Neural cell (in vitro differentiated cells): ENCODE measurements at regions not wholly inside any gene's neighbourhood (a gene's known extent, or its start where the extent isn't known, plus 50 kb on each side); places are given as distances from the start of the nearest gene placed in this dataset.
"Not testable (repeated sequence)": the region's sequence is repeated elsewhere in the genome, so short reads cannot be mapped to it uniquely, and the experiment has no call there.

Experiments
- H2AFZ ChIP-seq: fragments of 200-600, 300-800 bp; sonication (generic), shearing (Covaris generic); 2 replicates; pipeline ENCODE4 v1.6.0; 2014; ENCODE audit warnings: low read depth, mild to moderate bottlenecking, antibody characterized with exemption, low read length, moderate library complexity
- H3F3A ChIP-seq: fragments of 200-600 bp; shearing (Covaris generic); 2 replicates; pipeline ENCODE4 v1.6.1; 2016; ENCODE audit warnings: mild to moderate bottlenecking, moderate library complexity, mixed read lengths, antibody characterized with exemption, low read length; ENCODE audit not compliant: insufficient read depth, poor library complexity, severe bottlenecking
- H3K27ac ChIP-seq: fragments of 200-600, 300-800 bp; sonication (generic), shearing (Covaris generic); 2 replicates; pipeline ENCODE4 v1.5.1; 2014; ENCODE audit warnings: mild to moderate bottlenecking, low read length, moderate library complexity
- H3K27me3 ChIP-seq: fragments of 300-800, 200-600 bp; sonication (generic), shearing (Covaris generic); 2 replicates; pipeline ENCODE4 v1.6.0; 2014; ENCODE audit warnings: mild to moderate bottlenecking, low read depth, low read length, moderate library complexity; ENCODE audit not compliant: insufficient read depth
- H3K36me3 ChIP-seq: fragments of 300-800, 200-600 bp; sonication (generic), shearing (Covaris generic); 2 replicates; pipeline ENCODE4 v1.5.1; 2014; ENCODE audit warnings: mild to moderate bottlenecking, antibody characterized with exemption, low read length, moderate library complexity; ENCODE audit not compliant: insufficient read depth
- H3K4me2 ChIP-seq: fragments of 300-800, 200-600 bp; sonication (generic), shearing (Covaris generic); 2 replicates; pipeline ENCODE4 v1.6.0; 2014; ENCODE audit warnings: mild to moderate bottlenecking, low read length
- H3K4me3 ChIP-seq: fragments of 300-800, 200-600 bp; sonication (generic), shearing (Covaris generic); 2 replicates; pipeline ENCODE4 v1.5.1; 2014; ENCODE audit warnings: mild to moderate bottlenecking, low read length, moderate library complexity
- H3K79me2 ChIP-seq: fragments of 200-600 bp; shearing (Covaris generic); replicated peaks from 2 replicates; pipeline ENCODE4 v1.6.0; 2014; ENCODE audit warnings: mild to moderate bottlenecking, low read length, moderate library complexity; ENCODE audit not compliant: insufficient read depth
- H3K9ac ChIP-seq: fragments of 300-800, 200-600 bp; sonication (generic), shearing (Covaris generic); 2 replicates; pipeline ENCODE4 v1.6.1; 2016; ENCODE audit warnings: mild to moderate bottlenecking, low read length, mixed read lengths
- H3K9me2 ChIP-seq: fragments of 200-600 bp; shearing (Covaris generic); 2 replicates; pipeline ENCODE4 v1.6.1; 2016; ENCODE audit warnings: mild to moderate bottlenecking, low read length, mixed read lengths; ENCODE audit not compliant: insufficient read depth
- H3K9me3 ChIP-seq: fragments of 200-600, 300-800 bp; sonication (generic), shearing (Covaris generic); 2 replicates; pipeline ENCODE4 v1.6.1; 2016; ENCODE audit warnings: mild to moderate bottlenecking, mixed run types, low read length, moderate library complexity, mixed read lengths
- H4K20me1 ChIP-seq: fragments of 200-600 bp; shearing (Covaris generic); 2 replicates; pipeline ENCODE4 v1.6.1; 2016; ENCODE audit warnings: mild to moderate bottlenecking, mixed run types; ENCODE audit not compliant: insufficient read depth
- EP300 ChIP-seq: fragments of 450-650 bp; conservative IDR thresholded peaks from 2 replicates; pipeline ENCODE4 v1.6.1; 2014; ENCODE audit warnings: antibody characterized with exemption, mild to moderate bottlenecking, moderate library complexity; ENCODE audit not compliant: poor library complexity, severe bottlenecking
- EZH2 ChIP-seq: fragments of 200-600, 300-800 bp; shearing (Covaris generic), sonication (generic); IDR thresholded peaks from 2 replicates; pipeline ENCODE4 v1.6.1; 2014; ENCODE audit warnings: antibody characterized with exemption, low read length, borderline replicate concordance, mild to moderate bottlenecking; ENCODE audit not compliant: insufficient read depth, poor library complexity, severe bottlenecking
- MXI1 ChIP-seq: fragments of 450-650 bp; conservative IDR thresholded peaks from 2 replicates; pipeline ENCODE4 v1.6.1; 2014; ENCODE audit warnings: antibody characterized with exemption, mild to moderate bottlenecking; ENCODE audit not compliant: poor library complexity, severe bottlenecking
- POLR2AphosphoS5 ChIP-seq: IDR thresholded peaks from 2 replicates; pipeline ENCODE4 v1.6.1; 2012
- RAD21 ChIP-seq: fragments of 450-650 bp; conservative IDR thresholded peaks from 2 replicates; pipeline ENCODE4 v1.6.1; 2014; ENCODE audit warnings: antibody characterized with exemption, mild to moderate bottlenecking, moderate library complexity
- SMC3 ChIP-seq: fragments of 450-650 bp; conservative IDR thresholded peaks from 2 replicates; pipeline ENCODE4 v1.6.1; 2014; ENCODE audit warnings: antibody characterized with exemption, mild to moderate bottlenecking, moderate library complexity; ENCODE audit not compliant: poor library complexity
- TAF1 ChIP-seq: IDR thresholded peaks from 2 replicates; pipeline ENCODE4 v1.6.1; 2012; ENCODE audit warnings: low read depth
- TF ChIP-seq, protein P1 (sequence below): fragments of 450-650 bp; IDR thresholded peaks from 2 replicates; pipeline ENCODE4 v1.5.1; 2014; ENCODE audit warnings: antibody characterized with exemption, mild to moderate bottlenecking, moderate library complexity; ENCODE audit not compliant: poor library complexity, severe bottlenecking
- TF ChIP-seq, protein P2 (sequence below): IDR thresholded peaks from 2 replicates; pipeline ENCODE4 v1.6.1; 2012; ENCODE audit warnings: borderline replicate concordance

DNA sequence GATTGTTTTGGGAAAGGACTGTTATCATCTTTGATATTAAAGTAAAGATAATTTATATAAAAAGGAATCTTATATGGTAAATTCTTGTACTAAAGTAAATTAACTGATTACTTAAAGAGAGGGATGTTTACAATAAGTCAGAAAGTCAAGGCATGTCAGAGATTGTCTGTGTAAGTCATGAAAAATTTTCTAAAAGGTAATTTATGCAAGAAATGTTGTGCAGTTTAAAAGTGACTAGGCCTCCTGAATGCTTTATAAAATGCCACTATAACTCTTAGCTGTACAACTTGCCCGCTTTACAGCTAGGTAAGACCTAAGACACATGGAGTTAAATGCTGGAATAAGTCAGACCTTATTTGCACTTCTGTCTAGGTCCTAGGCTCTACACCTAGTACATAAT is 692.9 kb downstream of the GBE1 start:
- H3K36me3 ChIP-seq = no peaks in the 10 kb centered on the region
- H2AFZ ChIP-seq = no peak overlapping the region
- no peaks in the 10 kb centered on the region for H3F3A ChIP-seq
- H4K20me1 ChIP-seq = no peaks in the 10 kb centered on the region
- no peak overlapping the region for H3K27ac ChIP-seq
- TF ChIP-seq RAD21 (no peak), MXI1 (no peak), TAF1 (no peak), POLR2AphosphoS5 (no peak), SMC3 (no peak), EP300 (no peak), EZH2 (no peak)
- TF ChIP-seq, protein P1, sequence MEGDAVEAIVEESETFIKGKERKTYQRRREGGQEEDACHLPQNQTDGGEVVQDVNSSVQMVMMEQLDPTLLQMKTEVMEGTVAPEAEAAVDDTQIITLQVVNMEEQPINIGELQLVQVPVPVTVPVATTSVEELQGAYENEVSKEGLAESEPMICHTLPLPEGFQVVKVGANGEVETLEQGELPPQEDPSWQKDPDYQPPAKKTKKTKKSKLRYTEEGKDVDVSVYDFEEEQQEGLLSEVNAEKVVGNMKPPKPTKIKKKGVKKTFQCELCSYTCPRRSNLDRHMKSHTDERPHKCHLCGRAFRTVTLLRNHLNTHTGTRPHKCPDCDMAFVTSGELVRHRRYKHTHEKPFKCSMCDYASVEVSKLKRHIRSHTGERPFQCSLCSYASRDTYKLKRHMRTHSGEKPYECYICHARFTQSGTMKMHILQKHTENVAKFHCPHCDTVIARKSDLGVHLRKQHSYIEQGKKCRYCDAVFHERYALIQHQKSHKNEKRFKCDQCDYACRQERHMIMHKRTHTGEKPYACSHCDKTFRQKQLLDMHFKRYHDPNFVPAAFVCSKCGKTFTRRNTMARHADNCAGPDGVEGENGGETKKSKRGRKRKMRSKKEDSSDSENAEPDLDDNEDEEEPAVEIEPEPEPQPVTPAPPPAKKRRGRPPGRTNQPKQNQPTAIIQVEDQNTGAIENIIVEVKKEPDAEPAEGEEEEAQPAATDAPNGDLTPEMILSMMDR = no peak
- TF ChIP-seq, protein P2, sequence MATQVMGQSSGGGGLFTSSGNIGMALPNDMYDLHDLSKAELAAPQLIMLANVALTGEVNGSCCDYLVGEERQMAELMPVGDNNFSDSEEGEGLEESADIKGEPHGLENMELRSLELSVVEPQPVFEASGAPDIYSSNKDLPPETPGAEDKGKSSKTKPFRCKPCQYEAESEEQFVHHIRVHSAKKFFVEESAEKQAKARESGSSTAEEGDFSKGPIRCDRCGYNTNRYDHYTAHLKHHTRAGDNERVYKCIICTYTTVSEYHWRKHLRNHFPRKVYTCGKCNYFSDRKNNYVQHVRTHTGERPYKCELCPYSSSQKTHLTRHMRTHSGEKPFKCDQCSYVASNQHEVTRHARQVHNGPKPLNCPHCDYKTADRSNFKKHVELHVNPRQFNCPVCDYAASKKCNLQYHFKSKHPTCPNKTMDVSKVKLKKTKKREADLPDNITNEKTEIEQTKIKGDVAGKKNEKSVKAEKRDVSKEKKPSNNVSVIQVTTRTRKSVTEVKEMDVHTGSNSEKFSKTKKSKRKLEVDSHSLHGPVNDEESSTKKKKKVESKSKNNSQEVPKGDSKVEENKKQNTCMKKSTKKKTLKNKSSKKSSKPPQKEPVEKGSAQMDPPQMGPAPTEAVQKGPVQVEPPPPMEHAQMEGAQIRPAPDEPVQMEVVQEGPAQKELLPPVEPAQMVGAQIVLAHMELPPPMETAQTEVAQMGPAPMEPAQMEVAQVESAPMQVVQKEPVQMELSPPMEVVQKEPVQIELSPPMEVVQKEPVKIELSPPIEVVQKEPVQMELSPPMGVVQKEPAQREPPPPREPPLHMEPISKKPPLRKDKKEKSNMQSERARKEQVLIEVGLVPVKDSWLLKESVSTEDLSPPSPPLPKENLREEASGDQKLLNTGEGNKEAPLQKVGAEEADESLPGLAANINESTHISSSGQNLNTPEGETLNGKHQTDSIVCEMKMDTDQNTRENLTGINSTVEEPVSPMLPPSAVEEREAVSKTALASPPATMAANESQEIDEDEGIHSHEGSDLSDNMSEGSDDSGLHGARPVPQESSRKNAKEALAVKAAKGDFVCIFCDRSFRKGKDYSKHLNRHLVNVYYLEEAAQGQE = no peak
- H3K9ac ChIP-seq = no peak overlapping the region
- no peak overlapping the region for H3K4me2 ChIP-seq
- no peaks in the 10 kb centered on the region for H3K27me3 ChIP-seq
- no peak overlapping the region for H3K4me3 ChIP-seq
- no peaks in the 10 kb centered on the region for H3K9me3 ChIP-seq
- no peaks in the 10 kb centered on the region for H3K79me2 ChIP-seq
- H3K9me2 ChIP-seq = no peaks in the 10 kb centered on the region

DNA sequence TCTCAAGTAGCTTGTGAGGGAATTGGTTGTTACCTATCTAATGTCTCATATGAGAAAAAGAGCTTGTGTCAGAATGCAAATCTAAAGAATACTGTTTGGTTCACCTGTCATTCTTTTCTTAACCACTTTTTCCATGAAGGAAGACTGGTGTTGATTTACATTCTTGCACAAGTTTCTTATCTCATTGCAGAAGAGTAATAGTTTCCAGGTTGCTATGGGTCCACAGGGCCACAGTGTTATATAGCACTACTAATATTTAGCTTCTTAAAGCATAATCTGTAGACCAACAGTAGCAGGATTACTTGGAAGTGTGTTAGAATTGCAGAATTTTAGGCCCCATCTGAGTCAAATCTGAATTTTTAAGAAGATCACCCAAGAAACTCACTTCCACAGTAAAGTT is 697.5 kb downstream of the GBE1 start:
- H3K4me2 ChIP-seq = no peak overlapping the region
- TF ChIP-seq RAD21 (no peak), EZH2 (no peak), EP300 (no peak), MXI1 (no peak), TAF1 (no peak), SMC3 (no peak), POLR2AphosphoS5 (no peak)
- TF ChIP-seq, protein P2 = no peak
- TF ChIP-seq, protein P1 = no peak
- no peak overlapping the region for H3K27ac ChIP-seq
- H3K9me2 ChIP-seq = no peaks in the 10 kb centered on the region
- no peak overlapping the region for H3K4me3 ChIP-seq
- no peaks in the 10 kb centered on the region for H3K27me3 ChIP-seq
- no peak overlapping the region for H2AFZ ChIP-seq
- H4K20me1 ChIP-seq = no peaks in the 10 kb centered on the region
- no peaks in the 10 kb centered on the region for H3K79me2 ChIP-seq
- H3K9ac ChIP-seq = no peak overlapping the region
- H3K36me3 ChIP-seq = no peaks in the 10 kb centered on the region
- no peaks in the 10 kb centered on the region for H3K9me3 ChIP-seq
- H3F3A ChIP-seq = no peaks in the 10 kb centered on the region

- H3K36me3 ChIP-seq, H3K9me3 ChIP-seq, H3F3A ChIP-seq, H3K79me2 ChIP-seq, H3K9ac ChIP-seq, H3K27ac ChIP-seq, H3K4me3 ChIP-seq, H3K9me2 ChIP-seq, H3K27me3 ChIP-seq, H3K4me2 ChIP-seq, H2AFZ ChIP-seq, H4K20me1 ChIP-seq: not testable (repeated sequence)
These were observed 710.3 kb downstream of the GBE1 start for GRCh38 chr3:81051133-81051532.
